HEK293T (cell line): ENCODE measurements at regions not wholly inside any gene's neighbourhood (a gene's known extent, or its start where the extent isn't known, plus 50 kb on each side); places are given as distances from the start of the nearest gene placed in this dataset.

Source experiments
- CTCF ChIA-PET: fragments of 350-600 bp; formaldehyde crosslinking; extraction: SDS; loops from one replicate; lab custom pipeline; 2021; ENCODE audit warnings: antibody characterized with exemption, inconsistent platforms; lab: Yijun Ruan, JAX
- POLR2A ChIA-PET: fragments of 350-600 bp; formaldehyde crosslinking; extraction: SDS; loops from one replicate; lab custom pipeline; 2020; ENCODE audit warnings: antibody characterized with exemption, inconsistent platforms; lab: Yijun Ruan, JAX
- DNase-seq: peaks from one replicate; pipeline ENCODE4 v3.0.0; 2012; ENCODE audit warnings: mixed read lengths; ENCODE audit errors: extremely low spot score
- ARNT ChIP-seq: fragments of 450-650 bp; IDR thresholded peaks from 2 replicates; pipeline ENCODE4 v1.6.1; 2017; ENCODE audit warnings: mild to moderate bottlenecking
- BHLHE40 ChIP-seq: fragments of 450-650 bp; IDR thresholded peaks from 2 replicates; pipeline ENCODE4 v1.6.1; 2016; ENCODE audit warnings: mild to moderate bottlenecking, moderate library complexity, borderline replicate concordance
- CTBP1 ChIP-seq: fragments of 450-650 bp; IDR thresholded peaks from 2 replicates; pipeline ENCODE4 v1.6.1; 2016; ENCODE audit warnings: borderline replicate concordance
- ELF4 ChIP-seq: fragments of 450-650 bp; IDR thresholded peaks from 2 replicates; pipeline ENCODE4 v1.6.1; 2017; ENCODE audit warnings: antibody characterized with exemption
- FOXA1 ChIP-seq: fragments of 450-650 bp; IDR thresholded peaks from 2 replicates; pipeline ENCODE4 v1.6.1; 2016; ENCODE audit warnings: mild to moderate bottlenecking
- FOXK2 ChIP-seq: fragments of 450-650 bp; IDR thresholded peaks from 2 replicates; pipeline ENCODE4 v1.6.1; 2016; ENCODE audit warnings: mild to moderate bottlenecking
- FOXM1 ChIP-seq: fragments of 450-650 bp; IDR thresholded peaks from 2 replicates; pipeline ENCODE4 v1.6.1; 2017; ENCODE audit warnings: mild to moderate bottlenecking, borderline replicate concordance
- HDGF ChIP-seq: fragments of 450-650 bp; IDR thresholded peaks from 2 replicates; pipeline ENCODE4 v1.6.1; 2017; ENCODE audit warnings: antibody characterized with exemption, borderline replicate concordance
- L3MBTL2 ChIP-seq: fragments of 450-650 bp; conservative IDR thresholded peaks from 2 replicates; pipeline ENCODE4 v1.6.1; 2016; ENCODE audit warnings: mild to moderate bottlenecking
- LEF1 ChIP-seq: fragments of 450-650 bp; IDR thresholded peaks from 2 replicates; pipeline ENCODE4 v1.6.1; 2017; ENCODE audit warnings: mild to moderate bottlenecking, borderline replicate concordance
- NFRKB ChIP-seq: fragments of 450-650 bp; IDR thresholded peaks from 2 replicates; pipeline ENCODE4 v1.6.1; 2016; ENCODE audit warnings: mild to moderate bottlenecking, moderate library complexity
- SP1 ChIP-seq: fragments of 450-650 bp; IDR thresholded peaks from 2 replicates; pipeline ENCODE4 v1.6.1; 2017
- SUZ12 ChIP-seq: fragments of 450-650 bp; IDR thresholded peaks from 2 replicates; pipeline ENCODE4 v1.6.1; 2016; ENCODE audit warnings: mild to moderate bottlenecking
- TARDBP ChIP-seq: fragments of 450-650 bp; IDR thresholded peaks from 2 replicates; pipeline ENCODE4 v1.6.1; 2016
- ZNF384 ChIP-seq: fragments of 450-650 bp; IDR thresholded peaks from 2 replicates; pipeline ENCODE4 v1.6.1; 2016
- TF ChIP-seq, protein P1 (sequence below): fragments of 450-650 bp; IDR thresholded peaks from 2 replicates; pipeline ENCODE4 v1.6.1; 2016

DNA sequence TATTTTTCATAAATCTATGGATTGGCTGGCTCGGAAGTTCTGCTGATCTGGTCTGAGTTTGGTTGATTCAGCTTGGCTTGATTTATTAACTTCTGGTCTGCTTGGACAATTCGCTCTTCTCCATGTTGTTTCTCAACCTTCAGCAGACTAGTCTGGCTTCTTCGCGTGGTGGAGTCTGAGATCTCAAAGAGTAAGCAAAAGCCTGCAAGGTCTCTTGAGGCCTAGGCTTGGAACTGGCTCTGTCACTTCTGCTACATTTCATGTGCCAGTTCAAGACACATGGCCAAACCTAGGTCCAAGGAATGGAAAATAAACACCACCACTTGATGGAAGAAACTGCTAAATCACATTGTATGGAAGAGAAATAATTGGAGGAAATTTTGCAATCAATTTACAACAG, 115.1 kb upstream of the JAG1 start:
- ChIA-PET CTCF (no interaction called here), POLR2A (no interaction called here)
- TF ChIP-seq SP1 (no peak), L3MBTL2 (no peak), FOXA1 (no peak), HDGF (no peak), ARNT (no peak), LEF1 (no peak), ELF4 (no peak), FOXM1 (no peak)
- TF ChIP-seq, protein P1, sequence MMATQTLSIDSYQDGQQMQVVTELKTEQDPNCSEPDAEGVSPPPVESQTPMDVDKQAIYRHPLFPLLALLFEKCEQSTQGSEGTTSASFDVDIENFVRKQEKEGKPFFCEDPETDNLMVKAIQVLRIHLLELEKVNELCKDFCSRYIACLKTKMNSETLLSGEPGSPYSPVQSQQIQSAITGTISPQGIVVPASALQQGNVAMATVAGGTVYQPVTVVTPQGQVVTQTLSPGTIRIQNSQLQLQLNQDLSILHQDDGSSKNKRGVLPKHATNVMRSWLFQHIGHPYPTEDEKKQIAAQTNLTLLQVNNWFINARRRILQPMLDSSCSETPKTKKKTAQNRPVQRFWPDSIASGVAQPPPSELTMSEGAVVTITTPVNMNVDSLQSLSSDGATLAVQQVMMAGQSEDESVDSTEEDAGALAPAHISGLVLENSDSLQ, result no peak
- no peak for DNase-seq

DNA sequence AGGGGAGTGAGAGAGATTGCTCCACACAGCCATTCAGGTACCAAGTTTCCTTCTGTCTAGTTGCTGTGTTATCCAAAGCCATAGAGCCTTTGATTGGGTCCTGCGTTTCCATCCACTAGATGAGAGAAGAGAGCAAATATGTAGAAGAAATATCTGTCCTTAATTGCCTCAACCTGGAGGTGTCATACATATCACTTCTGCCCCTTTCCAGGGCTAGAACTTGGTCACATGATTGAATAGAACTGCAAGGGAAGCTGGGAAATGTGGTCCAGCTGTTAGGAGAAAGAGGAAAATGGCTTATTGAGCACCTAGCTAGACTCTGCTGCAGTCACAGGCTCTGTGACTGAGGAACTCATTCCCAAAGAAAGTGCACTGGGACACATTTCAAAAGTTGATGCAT, 115.6 kb upstream of the JAG1 start:
- ChIA-PET POLR2A (no interaction called here), CTCF (no interaction called here)
- no peak for DNase-seq
- TF ChIP-seq FOXA1, result no peak
- TF ChIP-seq FOXK2, result no peak
- TF ChIP-seq CTBP1, result no peak
- no peak for TF ChIP-seq HDGF

DNA sequence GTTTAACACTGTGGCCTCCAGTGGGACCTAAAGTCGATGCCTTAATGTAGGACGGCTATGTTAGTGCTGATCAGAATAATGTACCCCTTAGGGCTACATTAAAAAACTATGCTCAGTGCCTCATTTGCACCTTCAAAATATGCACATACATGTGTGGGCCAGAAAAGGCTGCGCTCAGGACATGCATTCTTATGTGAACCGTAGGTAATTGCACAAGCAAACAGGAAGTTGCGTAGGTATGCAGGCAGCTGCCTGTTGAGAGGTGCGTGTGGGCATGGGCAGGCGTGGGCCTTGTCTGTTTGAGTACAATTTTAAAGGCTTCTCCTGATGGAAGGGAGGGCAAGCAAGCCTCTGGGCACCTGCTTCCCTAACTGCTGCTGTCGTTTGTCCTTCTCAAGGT, 116.2 kb upstream of the JAG1 start:
- no peak for DNase-seq
- ChIA-PET CTCF (no interaction called here), POLR2A (no interaction called here)
- TF ChIP-seq SP1 (no peak), NFRKB (no peak), BHLHE40 (no peak), FOXK2 (no peak), CTBP1 (no peak), L3MBTL2 (no peak), ZNF384 (no peak), SUZ12 (no peak)
- TF ChIP-seq, protein P1, result no peak

DNA sequence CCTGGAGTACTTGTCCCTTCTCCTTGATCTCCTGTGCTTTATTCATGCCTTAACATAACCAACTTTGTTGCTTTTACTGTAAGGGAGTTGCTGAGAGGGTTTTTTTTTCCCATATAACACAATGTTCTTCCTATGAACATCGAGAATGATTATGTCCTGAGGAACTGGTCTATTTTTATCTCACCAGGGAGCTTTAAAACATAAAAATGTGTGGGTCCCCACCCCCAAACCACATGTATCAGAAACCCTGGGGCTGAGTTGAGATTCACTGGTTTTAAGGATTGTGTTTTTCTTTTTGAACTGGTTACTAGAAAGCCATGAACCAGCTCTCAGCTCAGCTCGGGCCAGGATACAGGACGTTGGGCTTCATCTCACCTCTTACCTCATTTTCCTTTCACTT, 118.5 kb upstream of the JAG1 start:
- ChIA-PET POLR2A (no interaction called here), CTCF (no interaction called here)
- no peak for DNase-seq
- no peak for TF ChIP-seq SUZ12
- no peak for TF ChIP-seq FOXM1
- no peak for TF ChIP-seq L3MBTL2
- no peak for TF ChIP-seq FOXA1
- TF ChIP-seq CTBP1, result no peak
- TF ChIP-seq ARNT, result no peak
- no peak for TF ChIP-seq TARDBP

DNA sequence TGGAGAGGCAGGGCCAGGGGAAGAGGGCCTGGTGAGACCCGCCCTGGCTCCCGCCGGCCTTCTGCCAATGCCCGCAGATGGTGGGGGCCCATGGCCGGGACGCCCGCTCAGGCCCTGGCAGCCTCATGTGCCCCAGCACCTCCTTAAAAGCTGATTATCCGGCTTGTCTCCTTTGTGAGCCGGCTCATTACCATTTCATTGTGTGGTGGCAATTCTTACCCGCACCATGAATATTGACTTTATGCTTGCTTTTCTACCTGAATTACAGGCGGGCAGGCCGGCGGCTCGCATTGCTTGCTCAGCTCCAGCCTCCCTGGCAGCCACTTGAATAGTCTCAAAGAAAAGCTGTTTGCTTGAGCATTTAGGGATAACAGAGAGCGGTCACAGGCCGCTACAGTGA, 120.0 kb upstream of the JAG1 start:
- ChIA-PET POLR2A (no interaction called here), CTCF (no interaction called here)
- TF ChIP-seq SP1 (no peak), SUZ12 (no peak), ZNF384 (no peak), BHLHE40 (no peak), ELF4 (no peak), L3MBTL2 (no peak), LEF1 (no peak), FOXA1 (no peak), FOXM1 (no peak)
- TF ChIP-seq, protein P1, result no peak
- DNase-seq, result no peak

DNA sequence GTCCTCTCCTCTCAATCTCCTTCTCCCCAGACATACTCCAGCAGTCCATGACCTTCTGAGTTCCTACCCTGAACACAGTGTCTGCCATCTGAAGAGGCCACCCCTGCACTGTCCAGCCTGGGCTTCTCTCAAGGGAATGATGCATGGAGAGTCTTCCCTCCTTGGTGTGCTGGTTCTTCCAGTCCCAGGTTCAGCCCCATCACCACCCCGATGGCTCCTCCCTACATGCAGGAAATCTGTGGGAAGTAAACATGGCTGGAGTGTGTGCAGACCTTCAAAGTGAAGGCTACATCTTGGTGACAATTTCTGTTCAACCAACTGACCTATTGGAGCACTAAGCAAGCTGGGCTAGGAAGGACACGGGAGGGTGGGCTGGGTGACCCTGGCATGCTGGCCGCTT, 121.0 kb upstream of the JAG1 start:
- ChIA-PET CTCF (no interaction called here), POLR2A (no interaction called here)
- no peak for DNase-seq
- no peak for TF ChIP-seq CTBP1
- no peak for TF ChIP-seq L3MBTL2
- no peak for TF ChIP-seq FOXK2
- TF ChIP-seq ELF4, result no peak
- TF ChIP-seq SP1, result no peak
- no peak for TF ChIP-seq BHLHE40
- no peak for TF ChIP-seq LEF1
- TF ChIP-seq HDGF, result no peak
- no peak for TF ChIP-seq SUZ12
- TF ChIP-seq ARNT, result no peak
- no peak for TF ChIP-seq FOXM1
- TF ChIP-seq, protein P1, result no peak
- no peak for TF ChIP-seq TARDBP
- no peak for TF ChIP-seq ZNF384
- no peak for TF ChIP-seq FOXA1
- TF ChIP-seq NFRKB, result no peak
